GM10266 (cell line): ENCODE measurements at regions not wholly inside any gene's neighbourhood (a gene's known extent, or its start where the extent isn't known, plus 50 kb on each side); places are given as distances from the start of the nearest gene placed in this dataset.

ENCODE experiments used
- DNase-seq: peaks from one replicate; pipeline ENCODE4 v3.0.0; 2012; ENCODE audit errors: extremely low spot score
- CTCF ChIP-seq: IDR thresholded peaks from 2 replicates; pipeline ENCODE4 v1.5.1; 2012; ENCODE audit warnings: mild to moderate bottlenecking, low read depth; ENCODE audit not compliant: control insufficient read depth, insufficient read depth; ENCODE audit errors: missing control alignments

GRCh38 chr3:146912241-146913015 lies 307.3 kb upstream of the PLSCR5 start:
- TF ChIP-seq CTCF = no peak
- no peak for DNase-seq

- no peak for TF ChIP-seq CTCF
- no peak for DNase-seq
Observed at GRCh38 chr3:146903927-146904326, 298.8 kb upstream of the PLSCR5 start.

- no peak for TF ChIP-seq CTCF
- no peak for DNase-seq
Observed at GRCh38 chr3:146899171-146899570, 294.0 kb upstream of the PLSCR5 start.

- no peak for DNase-seq
- TF ChIP-seq CTCF = no peak
Observed at GRCh38 chr3:146896711-146897110, 291.6 kb upstream of the PLSCR5 start.

- DNase-seq = no peak
- TF ChIP-seq CTCF = no peak
Observed at GRCh38 chr3:146895026-146895749, 290.0 kb upstream of the PLSCR5 start.

- DNase-seq = no peak
- TF ChIP-seq CTCF = no peak
Observed at GRCh38 chr3:146894406-146894805, 289.3 kb upstream of the PLSCR5 start.

GRCh38 chr3:146892041-146892440 lies 286.9 kb upstream of the PLSCR5 start:
- no peak for DNase-seq
- TF ChIP-seq CTCF = no peak
